SK-N-SH (cell line): ENCODE measurements at regions not wholly inside any gene's neighbourhood (a gene's known extent, or its start where the extent isn't known, plus 50 kb on each side); places are given as distances from the start of the nearest gene placed in this dataset.

Experiments
- CTCF ChIP-seq: fragments of 200-600 bp; sonication (generic); IDR thresholded peaks from 2 replicates; pipeline ENCODE4 v1.6.1; 2017; ENCODE audit warnings: antibody characterized with exemption, mild to moderate bottlenecking, moderate library complexity
- JUND ChIP-seq: IDR thresholded peaks from 2 replicates; pipeline ENCODE4 v1.4.0; 2012

GRCh38 chr20:58071991-58072390, 156.5 kb downstream of the ANKRD60 start:
- TF ChIP-seq JUND, result no peak
- no peak for TF ChIP-seq CTCF
